T1000 (cell line): ENCODE measurements at regions not wholly inside any gene's neighbourhood (a gene's known extent, or its start where the extent isn't known, plus 50 kb on each side); places are given as distances from the start of the nearest gene placed in this dataset.

Experiments used
- DNase-seq: peaks from one replicate; lab custom pipeline; 2025; ENCODE audit warnings: mixed read lengths; lab: John Stamatoyannopoulos, UW

DNA sequence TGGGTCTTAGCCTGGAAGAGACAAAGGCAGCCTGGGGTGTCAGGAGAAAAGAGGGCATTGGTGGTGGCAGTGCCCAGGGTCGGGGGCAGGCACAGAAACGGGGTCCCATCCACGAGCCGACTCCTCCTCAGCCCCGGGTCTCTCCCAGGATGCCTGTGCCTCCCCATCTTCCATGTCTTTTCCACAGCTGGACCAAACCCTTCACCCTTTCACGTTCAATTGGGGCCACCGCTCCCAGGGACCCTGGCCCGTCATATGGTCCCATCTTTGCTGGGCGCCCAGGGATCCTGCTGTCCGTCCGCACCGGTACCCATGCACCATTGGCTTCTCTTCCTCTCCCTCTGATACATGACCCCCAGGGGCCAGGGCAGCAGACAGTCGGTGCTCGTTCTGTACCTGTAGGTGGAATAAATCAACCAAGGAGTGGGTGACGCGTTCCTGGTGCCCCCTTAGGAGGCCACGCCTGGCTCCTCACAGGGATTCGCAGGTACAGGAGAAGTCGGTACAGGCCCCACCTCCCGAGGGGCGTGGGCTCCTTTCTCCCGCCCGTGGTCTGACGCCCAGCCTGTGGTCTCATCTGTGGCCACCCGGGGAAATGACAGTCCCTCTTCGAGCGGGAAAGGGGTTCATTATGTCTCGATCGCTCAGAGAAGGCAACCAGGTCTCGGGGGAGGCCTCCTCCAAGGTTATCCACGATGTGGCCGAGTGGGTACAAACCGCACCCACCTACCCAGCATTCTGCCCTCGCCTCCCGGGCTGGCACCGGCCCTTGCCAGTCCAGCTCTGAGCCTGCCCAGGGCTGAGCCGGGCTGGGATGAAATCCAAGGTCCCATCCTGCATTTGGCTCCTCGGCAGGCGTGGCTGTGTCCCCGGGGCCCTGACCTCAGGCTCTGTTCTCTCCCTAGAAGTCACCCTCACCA is 1493.6 kb downstream of the BRD1 start:
- no peak for DNase-seq

DNA sequence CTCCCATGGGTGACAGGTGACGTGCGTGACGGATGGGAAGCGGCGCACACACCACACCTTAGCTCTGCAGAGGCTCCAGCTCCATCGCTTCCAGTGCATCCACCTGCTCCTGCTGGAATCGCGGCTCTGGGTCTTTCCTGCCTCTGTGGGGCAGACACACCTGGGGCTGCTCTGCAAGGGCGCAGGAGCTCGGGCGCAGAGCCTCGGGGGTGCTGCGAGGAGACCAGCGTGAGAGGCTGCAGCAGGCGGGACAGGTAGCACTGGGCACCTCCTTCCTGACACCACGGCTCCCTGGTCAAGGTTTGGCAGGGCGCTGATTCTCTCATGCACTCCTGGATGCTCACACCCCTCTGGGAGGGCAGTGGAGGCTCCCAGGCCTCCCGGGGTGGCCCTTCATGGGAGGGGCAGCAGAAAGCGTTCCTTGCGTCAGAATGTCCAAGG is 1494.3 kb downstream of the BRD1 start:
- DNase-seq: no peak

DNA sequence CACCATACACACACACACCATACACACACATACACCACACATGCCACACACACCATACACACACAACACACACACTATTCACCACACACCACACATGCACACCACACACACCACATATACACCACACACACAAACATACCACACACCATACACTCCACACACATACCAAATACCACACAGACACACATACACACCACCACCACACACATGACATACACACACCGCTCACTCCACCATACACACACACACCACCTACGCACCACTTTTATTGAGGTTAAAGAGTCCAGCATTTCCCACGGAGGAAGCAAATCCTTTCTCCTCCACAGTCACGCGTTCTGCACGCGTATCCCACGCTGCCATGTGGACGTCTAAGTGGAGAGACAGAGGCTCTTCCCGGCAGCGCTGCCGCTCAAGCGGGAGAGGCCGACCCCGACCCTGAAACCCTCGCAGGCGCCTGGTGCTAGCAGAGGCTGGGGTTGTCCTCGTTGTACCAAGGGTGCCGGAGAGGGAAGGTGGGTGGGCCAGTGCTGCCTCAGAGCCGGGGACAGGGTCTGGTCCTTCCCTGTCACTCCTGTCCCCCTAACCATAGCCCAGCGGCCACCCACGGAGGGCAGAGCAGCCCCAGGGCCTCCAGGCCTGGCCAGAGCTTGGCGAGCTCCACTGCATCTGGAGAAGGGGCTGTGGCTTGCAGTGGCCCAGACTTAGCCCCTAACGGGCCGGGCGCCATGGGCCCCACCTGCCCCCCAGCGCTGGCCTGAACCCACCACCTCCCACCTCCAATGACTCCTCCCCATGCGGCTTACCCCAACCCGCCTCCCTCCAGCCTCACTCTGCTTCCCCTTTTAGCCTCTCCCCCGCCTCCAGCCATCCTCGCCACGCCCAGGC is 1495.0 kb downstream of the BRD1 start:
- no peak for DNase-seq

DNA sequence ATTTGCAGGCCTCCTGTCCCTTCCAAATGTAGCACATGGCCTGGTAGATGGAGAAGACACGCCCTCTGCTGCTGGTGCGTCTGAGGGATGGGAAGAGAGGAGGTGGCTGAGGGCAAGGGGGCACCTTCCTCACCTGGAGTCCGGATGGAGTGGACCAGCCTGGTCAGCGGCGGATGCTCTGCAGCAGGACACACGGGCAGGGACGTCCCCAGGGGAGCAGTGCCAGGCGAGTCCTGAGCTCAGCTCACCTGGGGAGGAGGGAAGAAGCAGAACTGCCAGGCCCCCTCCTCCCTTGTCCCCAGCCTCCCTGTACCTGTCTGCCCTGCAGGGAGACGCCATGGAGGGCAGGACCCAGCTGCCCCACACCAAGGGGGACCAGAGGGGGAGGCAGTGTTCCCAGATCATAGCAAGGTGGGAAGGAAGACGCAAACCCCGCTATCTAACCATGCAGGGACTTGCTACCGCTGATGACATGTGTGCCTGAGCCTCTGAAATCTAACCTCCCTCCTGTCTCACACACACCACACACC is 1495.9 kb downstream of the BRD1 start:
- DNase-seq: no peak

DNA sequence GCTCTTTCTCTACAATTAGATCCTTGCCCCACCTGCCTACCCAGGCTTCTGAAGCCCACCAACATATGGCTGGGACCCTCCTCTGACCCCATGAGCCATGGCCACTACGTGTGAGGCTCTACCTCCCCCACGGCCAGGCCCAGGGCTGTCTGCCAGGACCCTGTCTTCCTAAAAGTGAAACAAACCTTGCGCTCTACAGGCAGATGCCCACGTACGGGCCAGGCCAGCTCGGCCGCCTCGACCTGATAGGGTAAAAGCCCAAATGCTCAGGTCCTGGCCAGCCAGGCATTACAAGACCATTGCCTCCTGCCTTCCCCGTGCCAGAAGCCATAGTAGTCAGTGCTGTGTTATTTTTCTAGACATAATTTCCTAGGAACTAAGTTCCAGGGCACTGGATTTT is 1496.4 kb downstream of the BRD1 start:
- DNase-seq: no peak

DNA sequence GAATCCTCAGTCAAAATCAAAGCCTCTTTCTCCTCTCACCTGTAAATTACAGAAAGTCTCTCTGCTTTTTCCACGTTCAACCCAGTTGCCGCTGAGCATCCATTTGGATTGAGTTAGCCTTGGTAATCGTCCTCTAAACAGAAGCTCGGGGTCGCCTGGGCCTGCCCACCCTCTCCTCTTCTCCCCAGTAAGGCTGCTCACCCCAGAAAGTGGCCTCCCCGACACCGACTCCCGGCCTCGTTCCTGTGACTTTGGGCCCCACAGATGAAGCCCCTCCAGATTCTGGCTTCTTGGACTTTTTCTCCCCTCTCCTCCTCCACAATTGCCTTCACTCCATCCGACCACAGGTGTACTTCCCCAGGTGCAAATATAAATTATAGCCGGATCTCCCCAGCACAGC is 1500.0 kb downstream of the BRD1 start:
- DNase-seq: no peak

DNA sequence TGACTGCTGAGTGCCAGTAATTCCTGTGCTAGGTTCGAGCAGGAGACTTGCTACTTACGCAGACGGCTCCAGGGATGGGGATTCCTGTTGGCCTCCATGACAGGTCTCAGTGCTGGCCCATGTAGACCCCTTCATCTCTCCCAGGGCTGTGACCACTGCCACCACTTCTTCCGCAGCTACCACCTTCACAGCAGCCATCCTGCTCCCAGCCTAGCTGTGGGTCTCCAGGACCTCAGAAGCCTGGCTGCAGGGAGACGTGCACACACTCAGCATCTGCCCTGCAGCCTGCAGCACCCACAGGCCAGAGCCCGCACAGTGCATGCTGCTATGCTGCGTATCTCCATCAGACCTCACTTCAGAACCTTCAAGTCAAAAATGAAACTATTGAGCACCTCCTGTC is 1503.9 kb downstream of the BRD1 start:
- DNase-seq: no peak

DNA sequence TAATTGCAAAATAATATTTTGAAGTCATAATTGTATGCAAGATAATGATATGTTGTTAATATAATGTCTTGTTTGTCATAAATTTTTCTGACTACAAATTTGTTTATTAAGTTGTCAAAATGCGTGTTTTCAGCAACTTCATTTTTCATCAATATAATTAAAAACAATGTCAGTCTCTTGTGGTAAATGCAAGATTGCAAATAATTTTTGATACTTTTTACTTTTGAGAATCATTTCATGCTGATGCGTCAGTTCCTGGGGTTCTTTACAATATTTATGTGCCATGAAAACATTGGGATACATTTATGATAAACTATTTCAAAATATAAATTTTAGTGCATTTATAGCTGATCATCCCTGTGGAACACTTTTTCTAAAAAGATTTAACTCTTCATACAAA is 1504.8 kb downstream of the BRD1 start:
- DNase-seq: no peak

DNA sequence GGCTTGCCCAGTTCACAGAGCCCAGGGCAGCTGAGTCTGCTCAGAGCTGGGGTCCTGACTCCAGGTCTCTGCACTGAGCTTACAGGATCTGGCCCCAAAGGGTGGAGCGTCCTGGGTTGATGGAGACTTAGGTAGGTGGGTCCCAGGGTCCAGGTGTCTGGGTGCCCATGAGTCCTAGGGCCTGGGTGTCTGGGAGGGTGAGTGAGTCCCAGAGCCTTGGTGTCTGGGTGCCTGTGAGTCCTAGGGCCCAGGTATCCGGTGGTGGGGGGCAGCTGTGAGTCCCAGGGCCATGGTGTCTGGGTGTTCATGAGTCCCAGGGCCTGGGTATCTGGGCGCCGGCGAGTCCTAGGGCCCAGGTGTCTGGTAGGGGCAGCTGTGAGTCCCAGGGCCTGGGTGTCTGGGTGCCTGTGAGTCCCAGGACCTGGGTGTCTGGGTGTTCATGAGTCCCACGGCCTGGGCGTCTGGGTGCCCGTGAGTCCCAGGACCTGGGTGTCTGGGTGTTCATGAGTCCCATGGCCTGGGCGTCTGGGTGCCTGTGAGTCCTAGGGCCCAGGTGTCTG is 1505.6 kb downstream of the BRD1 start:
- no peak for DNase-seq

DNA sequence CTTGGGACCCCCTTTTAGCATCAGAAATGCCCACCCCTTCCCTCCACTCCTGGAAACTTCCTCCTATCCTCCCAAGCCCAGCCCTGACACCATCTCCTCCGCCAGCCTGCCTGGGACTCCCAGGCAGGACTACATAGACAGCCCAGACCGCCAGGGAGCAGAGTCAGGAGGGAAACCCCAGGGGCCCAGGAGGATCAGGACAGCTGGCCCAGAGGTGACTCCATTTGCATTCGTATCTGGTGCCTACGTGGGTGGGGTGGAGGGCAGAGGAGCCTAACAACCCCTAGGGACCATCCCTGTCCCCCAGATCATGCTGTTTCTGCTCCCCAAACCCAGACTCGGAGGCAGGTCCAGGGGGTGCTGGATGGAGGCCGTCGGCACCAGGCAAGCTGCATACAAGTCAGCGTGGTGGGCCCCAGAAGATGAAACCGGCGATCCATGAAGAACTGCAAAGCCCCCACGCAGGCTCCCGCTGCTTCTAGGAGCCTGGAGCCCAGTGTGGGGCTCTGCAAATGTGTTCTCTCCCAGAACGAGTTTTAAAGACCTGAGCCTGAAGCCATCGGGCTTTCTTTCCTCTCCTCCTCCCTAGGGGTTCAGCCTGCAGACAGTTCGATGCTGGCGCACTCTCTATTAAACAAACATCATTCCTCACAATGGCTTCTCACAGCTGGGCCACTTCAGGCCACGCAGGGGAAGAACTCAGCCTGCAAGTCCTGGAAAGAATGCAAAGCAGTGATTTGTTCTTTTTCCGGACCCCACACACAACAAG is 1506.8 kb downstream of the BRD1 start:
- no peak for DNase-seq

DNA sequence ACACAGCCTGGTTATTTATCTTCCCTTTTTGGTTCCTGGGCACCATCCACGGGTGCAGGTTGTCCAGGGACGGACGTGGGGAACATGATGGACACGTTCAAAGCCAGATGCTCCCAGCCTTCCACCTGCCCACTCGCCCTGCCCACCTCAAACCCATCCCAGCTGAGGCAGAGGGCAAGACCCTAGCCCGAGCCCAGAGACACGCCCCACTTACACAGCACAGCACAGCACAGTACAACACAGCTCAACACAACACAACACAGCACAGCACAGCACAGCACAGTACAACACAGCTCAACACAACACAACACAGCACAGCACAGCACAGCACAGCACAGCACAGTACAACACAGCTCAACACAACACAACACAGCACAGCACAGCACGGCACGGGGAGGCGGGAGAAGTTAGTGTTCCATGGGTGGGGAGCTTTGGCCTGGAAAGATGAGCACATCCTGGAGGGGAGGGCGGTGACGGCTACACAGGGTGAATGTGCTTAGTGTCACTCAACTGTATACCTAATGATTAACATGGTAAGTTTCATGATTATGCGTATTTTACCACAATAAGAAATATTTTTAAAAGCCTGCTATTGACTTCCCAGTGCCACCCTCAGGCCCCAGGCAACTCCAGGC is 1507.5 kb downstream of the BRD1 start:
- DNase-seq: no peak

DNA sequence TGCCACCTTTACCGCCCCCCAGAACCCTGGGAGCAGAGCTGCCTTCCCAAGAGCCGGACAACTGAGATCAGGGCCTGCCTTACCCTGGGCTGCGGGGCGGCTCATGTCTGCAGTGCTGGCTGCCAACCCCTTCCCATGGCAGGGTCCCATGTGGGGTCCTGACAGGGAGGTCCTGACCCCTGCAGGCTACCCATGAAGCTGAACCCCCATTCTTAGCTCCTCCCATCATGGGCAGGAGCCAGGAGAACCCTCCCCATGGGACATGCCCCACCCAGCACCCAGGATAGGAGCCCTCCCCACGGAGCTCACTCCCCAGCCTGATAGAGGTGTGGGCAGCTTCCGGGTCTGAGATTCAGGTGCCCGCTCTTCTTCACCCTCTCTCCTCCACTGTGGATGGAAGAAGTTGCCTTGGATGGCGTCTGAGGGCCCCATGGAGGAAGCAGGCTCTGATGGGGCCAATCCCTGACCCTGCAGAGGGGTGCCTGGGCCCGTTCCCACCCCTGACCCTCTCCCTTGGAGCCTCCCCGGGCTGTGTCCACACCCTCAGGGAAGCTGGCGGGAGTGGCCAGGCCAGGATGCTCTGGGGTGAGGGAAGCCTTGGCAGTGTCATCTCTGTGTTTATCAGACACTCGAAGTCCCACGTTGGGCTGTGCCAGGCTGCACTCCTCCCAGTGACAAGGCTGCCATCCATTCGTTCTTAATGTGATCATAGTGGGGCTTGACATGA is 1508.2 kb downstream of the BRD1 start:
- no peak for DNase-seq

DNA sequence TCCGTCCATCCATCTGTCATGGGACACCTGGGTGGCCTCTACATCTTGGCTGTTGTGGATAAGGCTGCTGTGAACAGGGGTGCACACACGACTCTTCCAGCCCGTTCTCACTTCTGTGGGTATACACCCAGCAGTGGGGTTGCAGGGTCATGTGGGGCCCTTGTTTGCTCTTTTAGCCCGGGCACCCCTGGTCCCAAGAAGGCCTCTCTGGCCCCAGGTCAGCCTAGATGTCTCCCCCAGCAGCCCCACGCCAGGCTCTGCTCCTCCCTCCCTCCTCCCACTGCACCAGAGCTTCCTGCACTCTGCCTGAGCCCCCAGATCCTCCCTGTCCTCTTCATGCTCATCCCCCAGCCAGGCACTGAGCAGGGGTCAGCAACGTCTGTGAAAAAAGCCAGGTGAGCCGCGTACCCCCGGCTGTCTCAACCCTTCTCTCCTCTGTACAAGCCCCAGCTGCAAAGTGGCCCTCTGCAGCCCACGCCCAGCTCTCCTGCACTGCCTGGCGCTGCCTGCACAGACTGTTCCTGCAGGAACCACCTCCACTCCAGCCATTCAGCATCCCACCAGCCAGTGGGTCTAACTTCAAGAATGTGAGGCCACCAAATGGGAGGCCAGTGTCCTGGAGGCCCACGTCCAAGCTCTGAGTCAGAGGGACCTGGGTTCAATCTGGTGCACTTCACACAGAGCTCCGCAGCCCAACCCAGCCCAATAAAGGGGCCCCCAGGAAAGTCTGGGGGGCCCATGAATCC is 1508.9 kb downstream of the BRD1 start:
- no peak for DNase-seq

DNA sequence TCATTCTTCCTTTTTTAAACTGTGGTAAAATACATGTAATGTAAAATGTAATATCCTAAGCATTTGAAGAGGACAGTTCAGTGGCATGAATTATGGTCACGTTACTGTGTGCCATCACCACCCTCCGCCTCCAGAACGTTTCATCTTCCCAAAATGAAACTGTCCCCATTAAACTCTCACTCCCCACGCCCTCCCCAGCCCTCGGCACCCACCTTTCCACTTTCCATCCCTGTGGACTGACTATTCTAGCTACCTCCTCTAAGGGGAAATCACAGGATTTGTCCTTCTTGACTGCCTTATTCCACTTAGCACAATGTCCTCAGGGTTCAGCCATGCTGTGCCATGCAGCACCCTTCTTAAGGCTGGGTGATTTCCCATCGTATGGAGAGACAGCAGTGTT is 1509.5 kb downstream of the BRD1 start:
- no peak for DNase-seq

DNA sequence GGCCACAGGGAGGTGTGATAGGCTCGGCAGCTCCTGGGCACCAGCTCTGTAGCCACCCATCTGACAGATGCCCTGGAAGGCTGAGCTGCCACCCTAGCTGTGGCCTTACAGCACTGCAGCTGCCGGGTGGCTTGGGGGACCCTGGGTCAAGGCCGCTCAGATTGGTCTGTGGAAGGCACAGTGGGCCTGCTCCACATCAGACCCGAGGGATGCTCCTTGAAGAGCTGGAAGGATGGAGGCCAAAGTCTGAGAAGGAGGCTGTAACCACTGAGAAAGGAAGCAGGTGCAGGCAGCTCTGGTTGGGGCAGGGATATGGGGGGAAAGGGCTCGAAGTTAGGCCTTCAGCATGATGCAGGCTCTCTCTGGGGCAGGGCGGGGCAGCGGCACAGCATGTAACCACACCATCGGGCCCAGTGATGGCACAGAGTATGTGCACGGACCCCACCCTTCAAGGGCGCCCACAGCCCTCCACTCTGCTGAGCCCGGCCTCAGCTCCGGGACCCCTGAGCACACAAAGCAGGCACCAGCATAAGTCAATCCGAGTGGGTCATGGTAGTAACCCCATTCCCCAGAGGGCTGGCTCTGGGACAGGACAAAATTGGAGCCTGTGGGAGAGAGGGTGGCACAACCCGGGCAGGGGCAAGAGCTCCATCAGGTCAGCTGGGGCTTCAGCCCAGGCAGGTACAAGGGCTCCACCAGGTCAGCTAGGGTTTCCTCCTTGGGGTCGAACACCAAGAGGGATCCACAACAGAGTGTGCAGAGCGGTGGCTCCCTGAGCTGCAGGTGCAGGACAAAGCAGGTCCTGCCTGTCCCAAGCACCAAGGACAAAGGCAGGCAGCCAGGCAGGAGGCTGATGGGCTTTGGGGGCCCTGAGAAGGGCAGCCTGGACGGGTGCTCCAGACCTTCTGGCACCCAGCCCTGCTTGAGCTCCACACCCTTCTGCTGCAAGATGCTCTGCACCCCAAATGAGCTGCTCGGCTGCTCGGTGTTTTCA is 1511.1 kb downstream of the BRD1 start:
- DNase-seq: no peak

DNA sequence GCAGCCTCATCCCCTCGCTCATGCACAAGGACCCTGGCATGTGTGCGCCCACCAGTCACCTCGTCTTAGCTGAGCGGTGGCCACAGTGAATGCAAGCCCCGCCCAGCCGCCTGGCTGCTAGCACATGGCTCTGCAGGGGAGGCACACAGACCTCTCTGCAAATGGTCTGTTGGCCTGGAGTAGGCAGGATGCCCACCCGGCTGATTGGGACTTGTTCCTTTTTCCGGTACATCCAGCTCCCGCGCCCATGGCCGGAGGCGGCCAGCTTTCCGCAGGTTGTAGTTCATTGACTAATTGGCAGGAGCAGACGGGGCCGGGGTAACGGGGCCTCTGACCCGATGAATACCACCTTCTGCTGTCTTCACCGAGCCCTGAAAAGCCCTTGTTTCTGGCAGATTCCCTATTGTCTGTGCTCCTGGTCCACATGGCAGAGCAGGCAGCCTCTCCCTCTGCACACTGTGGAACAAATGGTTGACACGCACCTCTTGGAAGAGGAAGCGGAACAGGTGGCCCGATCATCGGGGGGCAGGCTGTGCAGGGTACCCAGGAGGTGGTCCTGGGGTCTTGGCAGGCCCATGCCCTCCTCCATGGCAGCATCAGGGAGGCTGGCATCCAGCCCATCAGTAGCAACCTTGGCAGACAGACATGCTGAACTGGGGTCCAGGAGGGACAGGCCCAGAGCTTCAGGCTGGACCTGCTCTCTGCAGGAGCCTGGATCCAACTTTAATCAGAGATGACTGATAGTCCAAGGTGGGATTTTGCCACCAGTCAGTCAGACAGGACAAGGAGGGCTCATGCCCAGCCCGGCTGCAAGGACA is 1512.0 kb downstream of the BRD1 start:
- no peak for DNase-seq

DNA sequence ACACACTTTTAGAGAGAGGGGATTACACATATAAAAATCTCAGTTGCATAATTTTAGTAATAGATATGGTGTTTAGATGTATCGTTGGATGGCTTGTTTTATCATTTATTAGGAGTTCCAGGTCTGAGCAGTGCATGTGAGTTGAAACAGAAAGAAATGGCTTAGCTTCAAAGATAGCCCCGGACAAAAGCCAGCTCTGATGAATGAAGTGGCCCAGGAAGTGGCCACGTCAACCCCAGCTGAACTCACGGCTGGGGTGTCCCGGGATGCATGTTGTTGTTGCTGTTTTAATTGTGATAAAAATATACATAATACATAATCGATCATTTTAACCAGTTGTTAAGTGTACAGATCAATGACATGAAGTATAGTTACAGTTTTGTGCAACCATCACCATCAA is 1513.6 kb downstream of the BRD1 start:
- DNase-seq: no peak
